ENCODE measurements at regions not wholly inside any gene's neighbourhood (a gene's known extent, or its start where the extent isn't known, plus 50 kb on each side); places are given as distances from the start of the nearest gene placed in this dataset.

DNA sequence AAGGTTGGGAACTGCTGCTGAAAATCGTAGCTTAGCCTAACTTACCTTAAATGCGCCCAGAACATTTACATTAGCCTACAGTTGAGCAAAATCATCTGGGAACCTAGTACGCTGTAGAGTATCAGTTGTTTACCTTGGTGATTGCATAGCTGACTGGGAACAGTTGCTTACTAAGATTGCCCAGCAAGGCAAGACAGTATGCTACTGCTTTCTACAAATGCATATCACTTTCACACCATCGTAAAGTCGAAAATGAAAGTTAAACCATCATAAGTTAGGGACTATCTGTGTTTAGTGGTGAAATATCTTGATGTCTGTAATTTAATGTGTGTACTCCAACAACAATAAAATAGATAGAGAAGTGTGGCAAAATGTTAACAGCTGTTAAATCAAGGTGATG lies 1670.6 kb upstream of the PCDH20 start:
- Histone ChIP-seq H3K9me2 (replicated peaks; ENCODE audit: low read depth, low read length) (no peaks in the 10 kb centered on the region), H3K9ac (ENCODE audit: low read depth, low read length, poor library complexity, severe bottlenecking) (no peak overlapping the region), H3F3A (ENCODE audit: low read depth) (no peaks in the 10 kb centered on the region), H3K79me2 (ENCODE audit: insufficient read depth, low read length) (no peaks in the 10 kb centered on the region), H3K9me3 (ENCODE audit: insufficient read depth, low read depth, low read length) (no peaks in the 10 kb centered on the region), H3K27me3 (ENCODE audit: insufficient read depth, low read length, poor library complexity, severe bottlenecking) (no peaks in the 10 kb centered on the region), H3K36me3 (ENCODE audit: insufficient read depth, low read length) (no peaks in the 10 kb centered on the region), H3K4me2 (ENCODE audit: low read depth, low read length, poor library complexity, severe bottlenecking) (no peak overlapping the region), H3K4me3 (ENCODE audit: low read length, poor library complexity, severe bottlenecking) (no peak overlapping the region), H3K4me1 (ENCODE audit: insufficient read depth, low read length, poor library complexity, severe bottlenecking) (no peaks in the 10 kb centered on the region), H2AFZ (ENCODE audit: low read length) (no peak overlapping the region), H4K20me1 (ENCODE audit: insufficient read depth, low read length, poor library complexity, severe bottlenecking) (no peaks in the 10 kb centered on the region)
- TF ChIP-seq EZH2phosphoT487 (IDR thresholded peaks at IDR 0.05; ENCODE audit: borderline replicate concordance), result no peak
- TF ChIP-seq, protein P1, sequence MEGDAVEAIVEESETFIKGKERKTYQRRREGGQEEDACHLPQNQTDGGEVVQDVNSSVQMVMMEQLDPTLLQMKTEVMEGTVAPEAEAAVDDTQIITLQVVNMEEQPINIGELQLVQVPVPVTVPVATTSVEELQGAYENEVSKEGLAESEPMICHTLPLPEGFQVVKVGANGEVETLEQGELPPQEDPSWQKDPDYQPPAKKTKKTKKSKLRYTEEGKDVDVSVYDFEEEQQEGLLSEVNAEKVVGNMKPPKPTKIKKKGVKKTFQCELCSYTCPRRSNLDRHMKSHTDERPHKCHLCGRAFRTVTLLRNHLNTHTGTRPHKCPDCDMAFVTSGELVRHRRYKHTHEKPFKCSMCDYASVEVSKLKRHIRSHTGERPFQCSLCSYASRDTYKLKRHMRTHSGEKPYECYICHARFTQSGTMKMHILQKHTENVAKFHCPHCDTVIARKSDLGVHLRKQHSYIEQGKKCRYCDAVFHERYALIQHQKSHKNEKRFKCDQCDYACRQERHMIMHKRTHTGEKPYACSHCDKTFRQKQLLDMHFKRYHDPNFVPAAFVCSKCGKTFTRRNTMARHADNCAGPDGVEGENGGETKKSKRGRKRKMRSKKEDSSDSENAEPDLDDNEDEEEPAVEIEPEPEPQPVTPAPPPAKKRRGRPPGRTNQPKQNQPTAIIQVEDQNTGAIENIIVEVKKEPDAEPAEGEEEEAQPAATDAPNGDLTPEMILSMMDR (conservative IDR thresholded peaks at IDR 0.05; ENCODE audit: low read length), result no peak

DNA sequence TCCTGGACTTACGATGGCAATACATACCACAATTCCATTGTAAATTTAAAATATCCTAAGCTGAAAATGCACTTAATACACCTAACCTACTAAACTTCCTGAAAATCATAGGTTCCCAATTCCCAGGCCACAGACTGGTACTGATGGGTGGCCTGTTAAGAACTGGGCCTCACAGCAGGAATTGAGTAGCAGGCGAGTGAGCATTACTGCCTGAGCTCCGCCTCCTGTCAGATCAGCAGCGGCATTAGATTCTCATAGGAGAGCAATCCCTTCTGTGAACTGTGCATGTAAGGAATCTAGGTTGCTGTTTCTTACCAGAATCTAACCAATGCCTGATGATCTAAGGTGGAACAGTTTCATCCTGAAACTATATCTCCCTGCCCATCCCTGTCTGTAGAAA lies 1670.2 kb upstream of the PCDH20 start:
- Histone ChIP-seq H3K79me2 (ENCODE audit: insufficient read depth, low read length) (no peaks in the 10 kb centered on the region), H2AFZ (ENCODE audit: low read length) (no peak overlapping the region), H3K27me3 (ENCODE audit: insufficient read depth, low read length, poor library complexity, severe bottlenecking) (no peaks in the 10 kb centered on the region), H3K9ac (ENCODE audit: low read depth, low read length, poor library complexity, severe bottlenecking) (no peak overlapping the region), H3K9me2 (replicated peaks; ENCODE audit: low read depth, low read length) (no peaks in the 10 kb centered on the region), H3K4me3 (ENCODE audit: low read length, poor library complexity, severe bottlenecking) (no peak overlapping the region), H3K36me3 (ENCODE audit: insufficient read depth, low read length) (no peaks in the 10 kb centered on the region), H4K20me1 (ENCODE audit: insufficient read depth, low read length, poor library complexity, severe bottlenecking) (no peaks in the 10 kb centered on the region), H3K4me1 (ENCODE audit: insufficient read depth, low read length, poor library complexity, severe bottlenecking) (no peaks in the 10 kb centered on the region), H3K4me2 (ENCODE audit: low read depth, low read length, poor library complexity, severe bottlenecking) (no peak overlapping the region), H3K9me3 (ENCODE audit: insufficient read depth, low read depth, low read length) (no peaks in the 10 kb centered on the region), H3F3A (ENCODE audit: low read depth) (no peaks in the 10 kb centered on the region)
- no peak for TF ChIP-seq EZH2phosphoT487 (IDR thresholded peaks at IDR 0.05; ENCODE audit: borderline replicate concordance)
- TF ChIP-seq, protein P1 (conservative IDR thresholded peaks at IDR 0.05; ENCODE audit: low read length), result no peak

DNA sequence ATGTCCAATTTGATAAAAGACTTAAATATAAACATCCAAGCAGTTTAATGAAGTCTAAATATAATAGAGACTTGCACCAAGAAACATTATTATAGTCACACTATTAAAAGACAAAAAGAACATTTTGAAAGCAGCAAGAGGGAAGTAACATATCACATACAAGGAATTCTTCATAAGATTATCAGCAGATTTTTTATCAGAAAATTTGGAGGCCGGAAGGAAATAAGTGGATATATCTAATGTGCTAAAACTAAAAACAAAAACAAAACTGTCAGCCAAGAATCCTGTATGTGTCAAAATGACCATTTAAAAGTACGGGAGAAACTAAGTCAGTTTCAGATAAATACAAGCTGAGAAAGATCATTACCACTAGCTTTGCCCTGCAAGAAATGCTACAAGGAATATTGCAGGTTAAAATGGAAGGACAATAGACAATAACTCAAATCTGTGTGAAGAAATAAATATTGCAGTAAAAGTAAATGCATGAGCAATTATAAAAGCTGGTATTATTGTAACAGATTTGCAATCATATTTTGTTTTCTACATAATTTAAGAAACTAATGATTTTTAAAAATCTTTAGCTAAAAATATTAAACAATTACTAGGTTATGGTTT lies 1665.9 kb upstream of the PCDH20 start:
- Histone ChIP-seq H3K36me3 (ENCODE audit: insufficient read depth, low read length) (no peaks in the 10 kb centered on the region), H3K27me3 (ENCODE audit: insufficient read depth, low read length, poor library complexity, severe bottlenecking) (no peaks in the 10 kb centered on the region), H2AFZ (ENCODE audit: low read length) (no peak overlapping the region), H3F3A (ENCODE audit: low read depth) (no peaks in the 10 kb centered on the region), H3K9ac (ENCODE audit: low read depth, low read length, poor library complexity, severe bottlenecking) (no peak overlapping the region), H4K20me1 (ENCODE audit: insufficient read depth, low read length, poor library complexity, severe bottlenecking) (no peaks in the 10 kb centered on the region), H3K4me2 (ENCODE audit: low read depth, low read length, poor library complexity, severe bottlenecking) (no peak overlapping the region), H3K9me2 (replicated peaks; ENCODE audit: low read depth, low read length) (no peaks in the 10 kb centered on the region), H3K4me3 (ENCODE audit: low read length, poor library complexity, severe bottlenecking) (no peak overlapping the region), H3K79me2 (ENCODE audit: insufficient read depth, low read length) (no peaks in the 10 kb centered on the region), H3K4me1 (ENCODE audit: insufficient read depth, low read length, poor library complexity, severe bottlenecking) (no peaks in the 10 kb centered on the region), H3K9me3 (ENCODE audit: insufficient read depth, low read depth, low read length) (no peaks in the 10 kb centered on the region)
- TF ChIP-seq, protein P1 (conservative IDR thresholded peaks at IDR 0.05; ENCODE audit: low read length), result no peak
- no peak for TF ChIP-seq EZH2phosphoT487 (IDR thresholded peaks at IDR 0.05; ENCODE audit: borderline replicate concordance)

All from Loucy (cell line).